ENCODE measurements at regions not wholly inside any gene's neighbourhood (a gene's known extent, or its start where the extent isn't known, plus 50 kb on each side); places are given as distances from the start of the nearest gene placed in this dataset.

- no peaks in the 10 kb centered on the region for H3K27me3 ChIP-seq
- in situ Hi-C loops (cut with MboI; ENCODE audit: low sequenced_read_pairs in 4 of 4) = no loop called here
- no peaks in the 10 kb centered on the region for H3K4me1 ChIP-seq
- no peak overlapping the region for H3K27ac ChIP-seq
- H3K9me3 ChIP-seq = no peaks in the 10 kb centered on the region
- no peak overlapping the region for H3K4me3 ChIP-seq
- DNase-seq = no peak
- ATAC-seq = no peak
- TF ChIP-seq CTCF (IDR thresholded peaks at IDR 0.05 in 4 of 5, conservative IDR thresholded peaks at IDR 0.05 in 1 of 5) (no peak), POLR2A (IDR thresholded peaks at IDR 0.05) (no peak)
- H3K36me3 ChIP-seq = no peaks in the 10 kb centered on the region
- intact Hi-C loops (cut with DNase I; ENCODE audit: low total_unique reads) = loop anchor here (5.0 kb wide), 1 partner anchor 527 kb away; no protein-coding TSS in a partner anchor
Observed at GRCh38 chr1:229784834-229785233, 158.8 kb downstream of the URB2 start.

GRCh38 chr1:229786974-229787610, 161.0 kb downstream of the URB2 start:
- Histone ChIP-seq H3K27ac (no peak overlapping the region), H3K27me3 (no peaks in the 10 kb centered on the region), H3K9me3 (no peaks in the 10 kb centered on the region), H3K4me1 (no peaks in the 10 kb centered on the region), H3K36me3 (no peaks in the 10 kb centered on the region), H3K4me3 (no peak overlapping the region)
- intact Hi-C loops (cut with DNase I; ENCODE audit: low total_unique reads) = no loop called here
- no peak for DNase-seq
- TF ChIP-seq POLR2A (IDR thresholded peaks at IDR 0.05) = no peak
- no peak for TF ChIP-seq CTCF (IDR thresholded peaks at IDR 0.05 in 4 of 5, conservative IDR thresholded peaks at IDR 0.05 in 1 of 5)
- no peak for ATAC-seq
- in situ Hi-C loops (cut with MboI; ENCODE audit: low sequenced_read_pairs in 4 of 4) = no loop called here

- Histone ChIP-seq H3K27me3 (no peaks in the 10 kb centered on the region), H3K4me3 (no peak overlapping the region), H3K36me3 (no peaks in the 10 kb centered on the region), H3K9me3 (no peaks in the 10 kb centered on the region), H3K4me1 (no peaks in the 10 kb centered on the region), H3K27ac (no peak overlapping the region)
- DNase-seq (no peak), ATAC-seq (no peak)
- TF ChIP-seq POLR2A (IDR thresholded peaks at IDR 0.05) = no peak
- TF ChIP-seq CTCF (IDR thresholded peaks at IDR 0.05 in 4 of 5, conservative IDR thresholded peaks at IDR 0.05 in 1 of 5) = no peak
- in situ Hi-C loops (cut with MboI; ENCODE audit: low sequenced_read_pairs in 4 of 4) = no loop called here
- intact Hi-C loops (cut with DNase I; ENCODE audit: low total_unique reads) = no loop called here
Observed at GRCh38 chr1:229788004-229788403, 162.0 kb downstream of the URB2 start.

GRCh38 chr1:229792012-229792975, 166.2 kb downstream of the URB2 start:
- intact Hi-C loops (cut with DNase I; ENCODE audit: low total_unique reads) (no loop called here), in situ Hi-C loops (cut with MboI; ENCODE audit: low sequenced_read_pairs in 4 of 4) (no loop called here)
- ATAC-seq (no peak), DNase-seq (no peak)
- Histone ChIP-seq H3K27me3 (no peaks in the 10 kb centered on the region), H3K4me1 (no peaks in the 10 kb centered on the region), H3K36me3 (no peaks in the 10 kb centered on the region), H3K27ac (no peak overlapping the region), H3K9me3 (no peaks in the 10 kb centered on the region), H3K4me3 (no peak overlapping the region)
- TF ChIP-seq CTCF (IDR thresholded peaks at IDR 0.05 in 4 of 5, conservative IDR thresholded peaks at IDR 0.05 in 1 of 5) (no peak), POLR2A (IDR thresholded peaks at IDR 0.05) (no peak)
